ENCODE measurements at regions not wholly inside any gene's neighbourhood (a gene's known extent, or its start where the extent isn't known, plus 50 kb on each side); places are given as distances from the start of the nearest gene placed in this dataset.

DNA sequence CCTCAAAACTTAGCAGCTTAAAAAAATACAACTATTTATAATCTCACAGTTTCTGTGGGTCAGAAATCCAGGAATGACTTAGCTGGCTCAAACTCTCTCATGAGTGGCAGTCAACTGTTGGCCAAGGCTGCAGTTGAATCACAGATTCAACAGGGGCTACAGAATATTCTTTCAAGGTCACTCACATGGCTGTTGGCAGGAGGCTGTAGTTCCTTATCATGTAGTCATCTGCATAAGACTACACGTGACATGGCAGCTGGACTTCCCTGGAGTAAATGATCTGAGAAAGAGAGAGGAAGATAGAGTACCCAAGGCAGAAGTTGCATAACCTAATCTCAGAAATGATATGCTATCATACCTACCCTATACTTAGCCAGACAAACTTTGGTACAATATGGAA is 75.2 kb upstream of the TSPAN2 start:
- Histone ChIP-seq H2BK5ac (ENCODE audit: low read depth, low read length) (no peak overlapping the region), H4K8ac (ENCODE audit: extremely low read depth, insufficient read depth, low read length) (no peak overlapping the region), H2BK15ac (ENCODE audit: low read length) (no peak overlapping the region), H3K9ac (replicated peaks in 1 of 4; ENCODE audit: extremely low read depth in 1 of 4, low read depth in 3 of 4, low read length in 3 of 4) (no peak overlapping the region), H3K79me1 (ENCODE audit: low read depth, low read length) (no peaks in the 10 kb centered on the region), H4K91ac (replicated peaks; ENCODE audit: insufficient read length, low read length) (no peak overlapping the region), H3K23me2 (ENCODE audit: low read depth, low read length) (no peaks in the 10 kb centered on the region; the same call in 1 of the 2 replicates), H3K4me2 (ENCODE audit: insufficient read depth in 1 of 2, low read depth in 2 of 2, low read length in 2 of 2) (no peak overlapping the region), H4K5ac (ENCODE audit: insufficient read length, low read depth, low read length) (no peak overlapping the region), H3K9me3 (ENCODE audit: insufficient read depth in 2 of 2, low read depth in 1 of 2, low read length in 1 of 2) (no peaks in the 10 kb centered on the region), H2BK20ac (ENCODE audit: low read length) (no peak overlapping the region), H3K79me2 (ENCODE audit: control insufficient read depth in 1 of 2, insufficient read depth in 2 of 2, low read length in 2 of 2) (no peaks in the 10 kb centered on the region), H3K36me3 (ENCODE audit: control insufficient read depth in 2 of 4, insufficient read depth in 4 of 4, low read length in 3 of 4) (no peaks in the 10 kb centered on the region), H2AFZ (ENCODE audit: low read length) (no peak overlapping the region), H2BK120ac (replicated peaks; ENCODE audit: low read depth, low read length) (no peak overlapping the region), H3K27me3 (replicated peaks in 1 of 4; ENCODE audit: control insufficient read depth in 3 of 4, extremely low read depth in 1 of 4, insufficient read depth in 3 of 4, low read length in 3 of 4) (no peaks in the 10 kb centered on the region), H3K56ac (replicated peaks; ENCODE audit: insufficient read length, low read depth, low read length) (no peak overlapping the region), H3K27ac (ENCODE audit: low read depth, low read length) (no peak overlapping the region), H2BK12ac (ENCODE audit: low read depth, low read length) (no peak overlapping the region), H3K18ac (ENCODE audit: extremely low read depth, low read length) (no peak overlapping the region), H3K23ac (ENCODE audit: insufficient read length) (no peak overlapping the region), H2AK5ac (ENCODE audit: low read depth, low read length) (no peak overlapping the region), H3K14ac (ENCODE audit: insufficient read length) (no peak overlapping the region), H3K4me3 (ENCODE audit: extremely low read depth in 1 of 4, insufficient read depth in 2 of 4, low read depth in 3 of 4, low read length in 4 of 4) (no peak overlapping the region), H4K20me1 (replicated peaks in 1 of 2; ENCODE audit: control insufficient read depth in 1 of 2, insufficient read depth in 2 of 2, low read length in 2 of 2) (no peaks in the 10 kb centered on the region), H3K4ac (replicated peaks; ENCODE audit: insufficient read length, low read depth, low read length) (no peak overlapping the region), H3K4me1 (replicated peaks in 1 of 4; ENCODE audit: control insufficient read depth in 3 of 4, insufficient read depth in 4 of 4, low read length in 3 of 4) (no peaks in the 10 kb centered on the region)
- FAIRE-seq (no peak), DNase-seq (ENCODE audit: low read depth in 1 of 2, low spot score in 2 of 2) (no peak)
- 85% methylated on average over 1 of the region's 1 CpG; no CpG with 5 or more reads in 1 of the 2 experiments for WGBS, 2 experiments (ENCODE audit: extremely low coverage in 1 of 2, insufficient coverage in 1 of 2, insufficient read length in 1 of 2, insufficient replicate concordance in 2 of 2, low coverage in 1 of 2, low lambda C conversion rate in 2 of 2, missing lambda C conversion rate in 1 of 2)
- ChIA-PET CTCF (ENCODE audit: partially characterized antibody) (interaction anchor here (0.9 to 2.2 kb wide), 3 partner anchors 19 to 342 kb away, joined by 3 to 12 read pairs (median 4); no protein-coding TSS in a partner anchor), POLR2A (ENCODE audit: partially characterized antibody) (no interaction called here)
- TF ChIP-seq CBX8 (IDR thresholded peaks at IDR 0.05; ENCODE audit: borderline replicate concordance, low read depth, low read length): no peak
- TF ChIP-seq, protein P1, sequence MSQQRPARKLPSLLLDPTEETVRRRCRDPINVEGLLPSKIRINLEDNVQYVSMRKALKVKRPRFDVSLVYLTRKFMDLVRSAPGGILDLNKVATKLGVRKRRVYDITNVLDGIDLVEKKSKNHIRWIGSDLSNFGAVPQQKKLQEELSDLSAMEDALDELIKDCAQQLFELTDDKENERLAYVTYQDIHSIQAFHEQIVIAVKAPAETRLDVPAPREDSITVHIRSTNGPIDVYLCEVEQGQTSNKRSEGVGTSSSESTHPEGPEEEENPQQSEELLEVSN (IDR thresholded peaks at IDR 0.05): no peak
- TF ChIP-seq SIRT6 (IDR thresholded peaks at IDR 0.05; ENCODE audit: low read length): no peak

Data from H1 (cell line).